ENCODE measurements at regions not wholly inside any gene's neighbourhood (a gene's known extent, or its start where the extent isn't known, plus 50 kb on each side); places are given as distances from the start of the nearest gene placed in this dataset.

- TF ChIP-seq SUZ12 (IDR thresholded peaks at IDR 0.05; ENCODE audit: extremely low read depth, insufficient read depth, insufficient read length): no peak
- no peak for TF ChIP-seq ZNF274 (IDR thresholded peaks at IDR 0.05; ENCODE audit: low read depth, low read length)
- TF ChIP-seq YY1 (IDR thresholded peaks at IDR 0.05; ENCODE audit: insufficient read depth, insufficient read length): no peak
- Histone ChIP-seq H3K9me3 (ENCODE audit: insufficient read depth, low read length) (no peaks in the 10 kb centered on the region), H3K36me3 (ENCODE audit: insufficient read depth, insufficient read length, low read length) (no peaks in the 10 kb centered on the region), H3K27me3 (ENCODE audit: insufficient read depth, insufficient read length) (no peaks in the 10 kb centered on the region), H3K4me1 (ENCODE audit: insufficient read depth, insufficient read length) (no peaks in the 10 kb centered on the region), H3K9ac (ENCODE audit: insufficient read length, low read depth) (no peak overlapping the region), H3K4me3 (ENCODE audit: insufficient read length, low read depth) (no peak overlapping the region)
- no peak for DNase-seq (ENCODE audit: low read depth, low spot score)
Observed at GRCh38 chr18:1917569-1917968, 653.7 kb downstream of the METTL4 start.

- DNase-seq (ENCODE audit: low read depth, low spot score): no peak
- no peaks in the 10 kb centered on the region for H3K9me3 ChIP-seq (ENCODE audit: insufficient read depth, low read length)
- no peak overlapping the region for H3K4me3 ChIP-seq (ENCODE audit: insufficient read length, low read depth)
- no peak overlapping the region for H3K9ac ChIP-seq (ENCODE audit: insufficient read length, low read depth)
- H3K36me3 ChIP-seq (ENCODE audit: insufficient read depth, insufficient read length, low read length): no peaks in the 10 kb centered on the region
- no peaks in the 10 kb centered on the region for H3K4me1 ChIP-seq (ENCODE audit: insufficient read depth, insufficient read length)
- TF ChIP-seq SUZ12 (IDR thresholded peaks at IDR 0.05; ENCODE audit: extremely low read depth, insufficient read depth, insufficient read length) (no peak), YY1 (IDR thresholded peaks at IDR 0.05; ENCODE audit: insufficient read depth, insufficient read length) (no peak), ZNF274 (IDR thresholded peaks at IDR 0.05; ENCODE audit: low read depth, low read length) (no peak)
- no peaks in the 10 kb centered on the region for H3K27me3 ChIP-seq (ENCODE audit: insufficient read depth, insufficient read length)
Observed at GRCh38 chr18:1922066-1922465, 649.2 kb downstream of the METTL4 start.

GRCh38 chr18:1928711-1929110 is 642.6 kb downstream of the METTL4 start:
- Histone ChIP-seq H3K9ac (ENCODE audit: insufficient read length, low read depth) (no peak overlapping the region), H3K9me3 (ENCODE audit: insufficient read depth, low read length) (peaks cover 8% of the 10 kb centered on the region; the same call in 1 of the 2 replicates), H3K4me1 (ENCODE audit: insufficient read depth, insufficient read length) (peaks cover 5% of the 10 kb centered on the region), H3K36me3 (ENCODE audit: insufficient read depth, insufficient read length, low read length) (no peaks in the 10 kb centered on the region), H3K27me3 (ENCODE audit: insufficient read depth, insufficient read length) (no peaks in the 10 kb centered on the region), H3K4me3 (ENCODE audit: insufficient read length, low read depth) (no peak overlapping the region)
- no peak for TF ChIP-seq ZNF274 (IDR thresholded peaks at IDR 0.05; ENCODE audit: low read depth, low read length)
- no peak for TF ChIP-seq YY1 (IDR thresholded peaks at IDR 0.05; ENCODE audit: insufficient read depth, insufficient read length)
- TF ChIP-seq SUZ12 (IDR thresholded peaks at IDR 0.05; ENCODE audit: extremely low read depth, insufficient read depth, insufficient read length): no peak
- no peak for DNase-seq (ENCODE audit: low read depth, low spot score)

GRCh38 chr18:1929720-1930119 is 641.6 kb downstream of the METTL4 start:
- Histone ChIP-seq H3K36me3 (ENCODE audit: insufficient read depth, insufficient read length, low read length) (no peaks in the 10 kb centered on the region), H3K9ac (ENCODE audit: insufficient read length, low read depth) (no peak overlapping the region), H3K4me3 (ENCODE audit: insufficient read length, low read depth) (no peak overlapping the region), H3K9me3 (ENCODE audit: insufficient read depth, low read length) (peaks cover 8% of the 10 kb centered on the region; the same call in 1 of the 2 replicates), H3K27me3 (ENCODE audit: insufficient read depth, insufficient read length) (no peaks in the 10 kb centered on the region), H3K4me1 (ENCODE audit: insufficient read depth, insufficient read length) (peaks cover 5% of the 10 kb centered on the region)
- no peak for DNase-seq (ENCODE audit: low read depth, low spot score)
- no peak for TF ChIP-seq ZNF274 (IDR thresholded peaks at IDR 0.05; ENCODE audit: low read depth, low read length)
- TF ChIP-seq SUZ12 (IDR thresholded peaks at IDR 0.05; ENCODE audit: extremely low read depth, insufficient read depth, insufficient read length): no peak
- no peak for TF ChIP-seq YY1 (IDR thresholded peaks at IDR 0.05; ENCODE audit: insufficient read depth, insufficient read length)

- DNase-seq (ENCODE audit: low read depth, low spot score): no peak
- Histone ChIP-seq H3K36me3 (ENCODE audit: insufficient read depth, insufficient read length, low read length) (no peaks in the 10 kb centered on the region), H3K27me3 (ENCODE audit: insufficient read depth, insufficient read length) (no peaks in the 10 kb centered on the region), H3K9me3 (ENCODE audit: insufficient read depth, low read length) (peaks cover 8% of the 10 kb centered on the region; the same call in 1 of the 2 replicates), H3K4me1 (ENCODE audit: insufficient read depth, insufficient read length) (peaks cover 5% of the 10 kb centered on the region), H3K9ac (ENCODE audit: insufficient read length, low read depth) (no peak overlapping the region), H3K4me3 (ENCODE audit: insufficient read length, low read depth) (no peak overlapping the region)
- TF ChIP-seq ZNF274 (IDR thresholded peaks at IDR 0.05; ENCODE audit: low read depth, low read length): no peak
- TF ChIP-seq SUZ12 (IDR thresholded peaks at IDR 0.05; ENCODE audit: extremely low read depth, insufficient read depth, insufficient read length): no peak
- TF ChIP-seq YY1 (IDR thresholded peaks at IDR 0.05; ENCODE audit: insufficient read depth, insufficient read length): no peak
Observed at GRCh38 chr18:1930291-1931270, 640.7 kb downstream of the METTL4 start.

GRCh38 chr18:1952486-1952885 is 618.8 kb downstream of the METTL4 start:
- H3K9me3 ChIP-seq (ENCODE audit: insufficient read depth, low read length): no peaks in the 10 kb centered on the region
- no peaks in the 10 kb centered on the region for H3K36me3 ChIP-seq (ENCODE audit: insufficient read depth, insufficient read length, low read length)
- TF ChIP-seq ZNF274 (IDR thresholded peaks at IDR 0.05; ENCODE audit: low read depth, low read length): no peak
- no peak overlapping the region for H3K4me3 ChIP-seq (ENCODE audit: insufficient read length, low read depth)
- H3K27me3 ChIP-seq (ENCODE audit: insufficient read depth, insufficient read length): no peaks in the 10 kb centered on the region
- no peak for DNase-seq (ENCODE audit: low read depth, low spot score)
- no peaks in the 10 kb centered on the region for H3K4me1 ChIP-seq (ENCODE audit: insufficient read depth, insufficient read length)
- no peak overlapping the region for H3K9ac ChIP-seq (ENCODE audit: insufficient read length, low read depth)

GRCh38 chr18:1954583-1955312 is 616.6 kb downstream of the METTL4 start:
- Histone ChIP-seq H3K27me3 (ENCODE audit: insufficient read depth, insufficient read length) (no peaks in the 10 kb centered on the region), H3K9ac (ENCODE audit: insufficient read length, low read depth) (no peak overlapping the region), H3K4me1 (ENCODE audit: insufficient read depth, insufficient read length) (no peaks in the 10 kb centered on the region), H3K9me3 (ENCODE audit: insufficient read depth, low read length) (no peaks in the 10 kb centered on the region), H3K4me3 (ENCODE audit: insufficient read length, low read depth) (no peak overlapping the region), H3K36me3 (ENCODE audit: insufficient read depth, insufficient read length, low read length) (no peaks in the 10 kb centered on the region)
- no peak for TF ChIP-seq SUZ12 (IDR thresholded peaks at IDR 0.05; ENCODE audit: extremely low read depth, insufficient read depth, insufficient read length)
- TF ChIP-seq ZNF274 (IDR thresholded peaks at IDR 0.05; ENCODE audit: low read depth, low read length): no peak
- no peak for TF ChIP-seq YY1 (IDR thresholded peaks at IDR 0.05; ENCODE audit: insufficient read depth, insufficient read length)
- no peak for DNase-seq (ENCODE audit: low read depth, low spot score)

Data from NT2/D1 (cell line).